GM19351 (cell line): ENCODE measurements at regions not wholly inside any gene's neighbourhood (a gene's known extent, or its start where the extent isn't known, plus 50 kb on each side); places are given as distances from the start of the nearest gene placed in this dataset.

Experiments used
- ATAC-seq: cut with Tn5 transposase; IDR thresholded peaks from one replicate; pipeline ENCODE4 v1.9.1; 2021; ENCODE audit warnings: mild to moderate bottlenecking, moderate library complexity; ENCODE audit not compliant: unreplicated experiment

GRCh38 chr2:17306706-17307105 is 211.5 kb downstream of the RAD51AP2 start:
- ATAC-seq: no peak

GRCh38 chr2:17306219-17306618 is 212.0 kb downstream of the RAD51AP2 start:
- ATAC-seq: no peak

GRCh38 chr2:17303521-17303920 is 214.7 kb downstream of the RAD51AP2 start:
- peak; percentile 10 for ATAC-seq

- peak; percentile 81 for ATAC-seq
Measured at GRCh38 chr2:17303054-17303453, 215.2 kb downstream of the RAD51AP2 start.

- no peak for ATAC-seq
Measured at GRCh38 chr2:17302281-17302680, 216.0 kb downstream of the RAD51AP2 start.

GRCh38 chr2:17301437-17301836 is 216.8 kb downstream of the RAD51AP2 start:
- ATAC-seq: no peak

- ATAC-seq: no peak
Measured at GRCh38 chr2:17299891-17300540, 218.2 kb downstream of the RAD51AP2 start.

- no peak for ATAC-seq
Measured at GRCh38 chr2:17298453-17298852, 219.8 kb downstream of the RAD51AP2 start.

- ATAC-seq: no peak
Measured at GRCh38 chr2:17296686-17297085, 221.6 kb downstream of the RAD51AP2 start.

GRCh38 chr2:17289669-17290068 is 228.6 kb downstream of the RAD51AP2 start:
- no peak for ATAC-seq

GRCh38 chr2:17287183-17287582 is 231.1 kb downstream of the RAD51AP2 start:
- no peak for ATAC-seq

- ATAC-seq: no peak
Measured at GRCh38 chr2:17282826-17283225, 235.4 kb downstream of the RAD51AP2 start.

GRCh38 chr2:17282245-17282644 is 236.0 kb downstream of the RAD51AP2 start:
- ATAC-seq: no peak

GRCh38 chr2:17276220-17276619 is 242.0 kb downstream of the RAD51AP2 start:
- no peak for ATAC-seq

GRCh38 chr2:17272652-17273525 is 245.4 kb downstream of the RAD51AP2 start:
- ATAC-seq: peak; percentile 82

GRCh38 chr2:17272170-17272569 is 246.1 kb downstream of the RAD51AP2 start:
- no peak for ATAC-seq

- ATAC-seq: no peak
Measured at GRCh38 chr2:17271416-17271815, 246.8 kb downstream of the RAD51AP2 start.

- ATAC-seq: no peak
Measured at GRCh38 chr2:17270894-17271293, 247.3 kb downstream of the RAD51AP2 start.

GRCh38 chr2:17263570-17263968 is 254.7 kb downstream of the RAD51AP2 start:
- no peak for ATAC-seq

GRCh38 chr2:17262854-17263569 is 255.2 kb downstream of the RAD51AP2 start:
- ATAC-seq: no peak

GRCh38 chr2:17259613-17260012 is 258.6 kb downstream of the RAD51AP2 start:
- no peak for ATAC-seq

GRCh38 chr2:17258861-17259260 is 259.4 kb downstream of the RAD51AP2 start:
- ATAC-seq: no peak
